ENCODE measurements at regions not wholly inside any gene's neighbourhood (a gene's known extent, or its start where the extent isn't known, plus 50 kb on each side); places are given as distances from the start of the nearest gene placed in this dataset.

- no peak for DNase-seq (ENCODE audit: low read depth in 3 of 3, low spot score in 2 of 3)
These were observed 90.2 kb upstream of the NGF start for GRCh38 chr1:115428256-115428655.

- no peak for DNase-seq (ENCODE audit: low read depth in 3 of 3, low spot score in 2 of 3)
These were observed 88.9 kb upstream of the NGF start for GRCh38 chr1:115426956-115427355.

- DNase-seq (ENCODE audit: low read depth in 3 of 3, low spot score in 2 of 3): peak; percentile 20 to 31 (median 30)
These were observed 88.3 kb upstream of the NGF start for GRCh38 chr1:115426231-115426771.

GRCh38 chr1:115425442-115425841 lies 87.4 kb upstream of the NGF start:
- DNase-seq (ENCODE audit: low read depth in 3 of 3, low spot score in 2 of 3): no peak

- no peak for DNase-seq (ENCODE audit: low read depth in 3 of 3, low spot score in 2 of 3)
These were observed 85.7 kb upstream of the NGF start for GRCh38 chr1:115423776-115424175.

- DNase-seq (ENCODE audit: low read depth in 3 of 3, low spot score in 2 of 3): no peak
These were observed 81.5 kb upstream of the NGF start for GRCh38 chr1:115419571-115419970.

GRCh38 chr1:115413621-115414020 lies 75.6 kb upstream of the NGF start:
- DNase-seq (ENCODE audit: low read depth in 3 of 3, low spot score in 2 of 3): no peak

GRCh38 chr1:115413208-115413607 lies 75.2 kb upstream of the NGF start:
- DNase-seq (ENCODE audit: low read depth in 3 of 3, low spot score in 2 of 3): no peak

GRCh38 chr1:115412733-115413132 lies 74.7 kb upstream of the NGF start:
- no peak for DNase-seq (ENCODE audit: low read depth in 3 of 3, low spot score in 2 of 3)

GRCh38 chr1:115412286-115412685 lies 74.2 kb upstream of the NGF start:
- no peak for DNase-seq (ENCODE audit: low read depth in 3 of 3, low spot score in 2 of 3)

GRCh38 chr1:115411371-115412063 lies 73.5 kb upstream of the NGF start:
- DNase-seq (ENCODE audit: low read depth in 3 of 3, low spot score in 2 of 3): no peak

GRCh38 chr1:115409094-115410015 lies 71.3 kb upstream of the NGF start:
- no peak for DNase-seq (ENCODE audit: low read depth in 3 of 3, low spot score in 2 of 3)

GRCh38 chr1:115408533-115408932 lies 70.5 kb upstream of the NGF start:
- no peak for DNase-seq (ENCODE audit: low read depth in 3 of 3, low spot score in 2 of 3)

GRCh38 chr1:115404911-115405310 lies 66.9 kb upstream of the NGF start:
- DNase-seq (ENCODE audit: low read depth in 3 of 3, low spot score in 2 of 3): no peak

- no peak for DNase-seq (ENCODE audit: low read depth in 3 of 3, low spot score in 2 of 3)
These were observed 64.7 kb upstream of the NGF start for GRCh38 chr1:115402753-115403184.

- DNase-seq (ENCODE audit: low read depth in 3 of 3, low spot score in 2 of 3): no peak
These were observed 63.6 kb upstream of the NGF start for GRCh38 chr1:115401676-115402075.

- DNase-seq (ENCODE audit: low read depth in 3 of 3, low spot score in 2 of 3): no peak
These were observed 62.8 kb upstream of the NGF start for GRCh38 chr1:115400891-115401290.

GRCh38 chr1:115400426-115400825 lies 62.4 kb upstream of the NGF start:
- no peak for DNase-seq (ENCODE audit: low read depth in 3 of 3, low spot score in 2 of 3)

- no peak for DNase-seq (ENCODE audit: low read depth in 3 of 3, low spot score in 2 of 3)
These were observed 60.7 kb upstream of the NGF start for GRCh38 chr1:115398745-115399144.

Measured in right renal cortex interstitium (tissue), 3 donors.